T-helper 22 cell (primary cell): ENCODE measurements at regions not wholly inside any gene's neighbourhood (a gene's known extent, or its start where the extent isn't known, plus 50 kb on each side); places are given as distances from the start of the nearest gene placed in this dataset.
"Not testable (repeated sequence)": the region's sequence is repeated elsewhere in the genome, so short reads cannot be mapped to it uniquely, and the experiment has no call there.

ENCODE experiments used
- DNase-seq: peaks from one replicate; pipeline ENCODE4 v3.0.0-alpha.2; 2020; ENCODE audit warnings: low read depth

DNA sequence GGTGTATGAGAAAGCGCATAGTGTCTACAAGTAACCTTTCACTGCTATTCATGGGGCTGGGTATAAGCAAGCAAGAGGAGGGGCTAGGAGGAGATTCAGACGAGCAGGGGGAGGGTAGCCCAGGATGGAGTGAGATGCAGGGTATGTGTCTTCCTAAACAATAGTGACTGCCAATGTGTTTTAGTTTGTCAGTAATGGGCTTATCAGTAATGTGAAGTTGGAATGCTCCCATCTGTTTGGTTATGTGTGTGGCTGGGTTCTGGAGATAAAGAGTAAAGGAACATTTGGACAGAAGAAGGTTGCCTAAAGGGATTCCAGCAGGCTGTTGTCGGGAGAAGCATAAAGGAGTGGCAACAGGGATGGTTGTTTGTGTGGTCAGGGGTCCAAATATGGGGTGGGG is 62.7 kb upstream of the EZR start:
- DNase-seq: not testable (repeated sequence)

- DNase-seq: not testable (repeated sequence)
Measured at GRCh38 chr6:158881276-158881675, 62.1 kb upstream of the EZR start.

- DNase-seq: no peak
Measured at GRCh38 chr6:158879180-158879579, 60.0 kb upstream of the EZR start.

DNA sequence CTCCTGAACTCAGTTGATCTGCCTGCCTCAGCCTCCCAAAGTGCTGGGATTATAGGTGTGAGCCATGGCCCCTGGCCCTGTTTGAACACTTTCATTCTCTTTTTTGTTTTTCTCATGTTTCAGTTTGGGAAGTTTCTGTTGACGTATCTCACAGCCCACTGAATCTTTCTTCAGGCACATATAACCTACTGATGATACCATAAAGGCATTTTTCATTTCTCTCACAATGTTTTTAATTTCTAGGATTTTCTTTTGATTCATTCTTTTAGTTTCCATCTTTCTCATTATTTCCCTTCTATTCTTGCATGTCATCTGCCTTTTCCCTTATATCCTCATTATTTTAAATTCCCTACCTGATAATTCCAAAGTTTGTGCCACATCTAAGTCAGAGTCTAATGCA is 58.5 kb upstream of the EZR start:
- no peak for DNase-seq

DNA sequence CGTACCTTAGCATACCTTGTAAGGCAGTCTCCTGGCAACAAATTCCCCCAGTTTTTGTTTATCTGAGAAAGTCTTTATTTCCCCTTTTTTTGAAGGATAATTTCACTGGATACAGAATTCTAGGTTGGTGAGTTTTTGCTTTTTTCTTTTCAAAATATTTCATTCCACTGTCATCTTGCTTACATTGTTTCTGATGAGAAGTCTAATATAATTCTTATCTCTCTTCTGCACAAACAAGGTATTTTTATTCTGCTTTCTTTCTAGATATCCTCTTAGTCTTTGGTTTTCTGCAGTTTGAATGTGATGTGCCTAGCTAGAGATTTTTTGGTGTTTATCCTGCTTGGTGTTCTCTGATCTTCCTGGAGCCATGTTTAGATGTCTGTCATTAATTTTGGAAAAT is 57.7 kb upstream of the EZR start:
- no peak for DNase-seq

GRCh38 chr6:158870649-158870957 is 51.4 kb upstream of the EZR start:
- no peak for DNase-seq

DNA sequence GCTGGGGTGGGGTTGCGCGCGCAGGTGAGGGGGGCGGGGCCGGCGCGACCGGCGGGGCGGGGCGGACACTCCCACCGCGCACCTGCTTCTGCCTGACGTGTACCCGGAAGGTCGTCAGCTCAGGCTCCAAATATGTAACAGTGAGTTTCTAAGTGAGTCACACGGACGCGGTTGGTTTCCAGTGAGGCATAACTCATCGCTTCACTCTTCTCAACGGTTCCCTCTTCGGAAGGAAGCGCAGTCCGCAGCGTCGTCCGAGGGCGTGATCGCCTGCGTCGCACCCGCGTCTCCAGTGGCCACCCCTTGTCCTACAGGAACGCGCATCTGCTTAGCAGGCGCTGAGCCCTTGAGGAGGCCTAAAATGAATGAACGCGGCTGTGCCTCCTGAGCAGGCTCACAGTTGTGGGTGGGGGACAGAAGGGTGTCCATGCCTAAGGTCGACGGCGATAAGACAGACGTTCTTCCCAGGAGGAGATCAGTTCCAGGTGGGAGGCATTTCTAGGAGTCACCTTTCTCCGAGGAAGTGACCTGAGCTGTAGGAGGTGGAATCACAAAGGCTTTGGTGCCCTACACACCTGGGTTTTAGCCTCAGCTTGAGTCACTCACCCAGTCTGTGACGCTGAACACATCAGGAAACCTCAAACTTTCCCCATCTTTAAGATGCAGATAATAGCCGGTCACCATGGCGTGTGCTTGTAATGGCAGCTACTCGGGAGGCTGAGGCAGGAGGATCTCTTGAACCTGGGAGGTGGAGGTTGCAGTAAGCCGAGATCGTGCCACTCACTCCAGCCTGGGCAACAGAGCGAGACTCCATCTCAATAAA is 50.9 kb upstream of the EZR start:
- peak; percentile 95 for DNase-seq

DNA sequence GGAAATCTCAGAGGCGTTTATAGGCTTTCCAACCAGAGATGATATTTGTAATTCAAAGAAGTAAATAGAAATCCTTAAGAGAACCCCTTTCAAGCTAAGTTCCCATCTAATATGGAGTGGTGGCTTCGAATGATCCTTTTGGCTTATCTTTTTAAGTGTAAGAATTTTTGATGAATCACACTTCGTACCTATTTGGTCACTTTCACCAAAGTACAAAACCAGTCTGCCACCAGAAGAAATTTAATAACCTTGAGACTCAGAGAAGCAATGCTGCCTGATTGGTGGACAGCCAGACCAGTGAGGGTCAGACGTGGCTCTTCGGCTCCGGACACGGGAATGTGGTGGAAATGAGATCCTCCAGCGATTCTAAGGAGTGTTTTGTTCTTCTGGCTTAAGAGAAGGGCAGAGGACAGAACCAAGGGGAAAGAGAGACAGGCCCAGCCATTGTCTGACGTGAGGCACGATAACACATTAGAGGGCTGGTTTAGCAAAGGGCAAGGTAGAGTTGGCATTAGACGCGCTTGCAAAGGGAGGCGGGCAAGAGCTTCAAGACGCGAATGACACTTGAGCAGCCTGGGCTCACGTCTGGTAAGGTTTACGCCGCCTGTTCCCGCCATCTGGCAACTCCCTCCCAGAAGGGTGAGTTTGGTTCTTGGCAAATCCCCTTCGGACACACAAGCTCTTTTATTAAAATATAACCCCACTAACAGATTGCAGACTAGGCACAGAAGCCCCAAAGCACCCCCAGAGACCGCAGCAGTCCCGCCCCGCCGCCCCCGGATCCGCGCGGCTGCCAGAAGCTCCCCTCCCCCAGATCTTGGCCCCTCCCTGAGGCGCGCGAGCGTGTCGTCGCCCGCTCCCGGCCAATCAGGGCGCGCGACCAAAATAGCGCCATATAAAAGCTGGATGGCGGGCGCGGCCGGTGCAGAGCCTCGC is 50.0 kb upstream of the EZR start:
- DNase-seq: no peak
